Tibial nerve (tissue), 3 donors: ENCODE measurements at regions not wholly inside any gene's neighbourhood (a gene's known extent, or its start where the extent isn't known, plus 50 kb on each side); places are given as distances from the start of the nearest gene placed in this dataset.

Experiments used
- POLR2A ChIP-seq, 2 donors: fragments of 450-650 bp; IDR thresholded peaks; one replicate each; pipeline ENCODE4 v1.6.1; 2017; ENCODE audit warnings: antibody characterized with exemption in 2 of 2, mild to moderate bottlenecking in 2 of 2, moderate library complexity in 2 of 2
- TF ChIP-seq, protein P1 (sequence below), 5 experiments: fragments of 200-600 bp in 3 of 5; fragments of 450-650 bp in 2 of 5; sonication (generic) in 3 of 5; IDR thresholded peaks; one replicate each; pipeline ENCODE4 v1.5.1; 2016 to 2019; ENCODE audit warnings: antibody characterized with exemption in 5 of 5, mild to moderate bottlenecking in 3 of 5, moderate library complexity in 2 of 5

DNA sequence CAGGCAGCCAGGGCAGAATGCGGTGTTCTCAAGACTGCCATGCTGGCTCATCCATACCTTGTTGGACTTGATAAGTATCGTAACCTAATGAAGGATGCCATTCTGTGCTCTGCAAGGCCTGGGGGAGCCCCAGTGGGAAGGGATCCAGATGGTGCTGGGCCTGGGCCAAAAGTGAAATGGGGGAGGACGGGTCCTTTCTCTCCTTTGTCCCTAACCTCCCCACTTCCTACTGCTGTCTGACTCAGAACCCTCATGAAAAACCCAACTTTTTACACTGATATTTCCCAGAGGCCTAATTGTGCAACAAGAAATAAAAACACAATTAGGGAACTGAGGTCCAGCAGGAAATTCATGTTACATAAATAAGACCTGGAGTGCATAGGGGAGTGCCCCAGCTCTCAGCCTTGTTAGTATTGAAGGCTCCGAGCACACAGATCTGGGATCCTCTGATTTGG, 193.7 kb upstream of the SVIL start:
- TF ChIP-seq, protein P1, sequence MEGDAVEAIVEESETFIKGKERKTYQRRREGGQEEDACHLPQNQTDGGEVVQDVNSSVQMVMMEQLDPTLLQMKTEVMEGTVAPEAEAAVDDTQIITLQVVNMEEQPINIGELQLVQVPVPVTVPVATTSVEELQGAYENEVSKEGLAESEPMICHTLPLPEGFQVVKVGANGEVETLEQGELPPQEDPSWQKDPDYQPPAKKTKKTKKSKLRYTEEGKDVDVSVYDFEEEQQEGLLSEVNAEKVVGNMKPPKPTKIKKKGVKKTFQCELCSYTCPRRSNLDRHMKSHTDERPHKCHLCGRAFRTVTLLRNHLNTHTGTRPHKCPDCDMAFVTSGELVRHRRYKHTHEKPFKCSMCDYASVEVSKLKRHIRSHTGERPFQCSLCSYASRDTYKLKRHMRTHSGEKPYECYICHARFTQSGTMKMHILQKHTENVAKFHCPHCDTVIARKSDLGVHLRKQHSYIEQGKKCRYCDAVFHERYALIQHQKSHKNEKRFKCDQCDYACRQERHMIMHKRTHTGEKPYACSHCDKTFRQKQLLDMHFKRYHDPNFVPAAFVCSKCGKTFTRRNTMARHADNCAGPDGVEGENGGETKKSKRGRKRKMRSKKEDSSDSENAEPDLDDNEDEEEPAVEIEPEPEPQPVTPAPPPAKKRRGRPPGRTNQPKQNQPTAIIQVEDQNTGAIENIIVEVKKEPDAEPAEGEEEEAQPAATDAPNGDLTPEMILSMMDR (IDR thresholded peaks at IDR 0.05) = no peak
- TF ChIP-seq POLR2A (IDR thresholded peaks at IDR 0.05) = no peak
